ENCODE measurements at regions not wholly inside any gene's neighbourhood (a gene's known extent, or its start where the extent isn't known, plus 50 kb on each side); places are given as distances from the start of the nearest gene placed in this dataset.

DNA sequence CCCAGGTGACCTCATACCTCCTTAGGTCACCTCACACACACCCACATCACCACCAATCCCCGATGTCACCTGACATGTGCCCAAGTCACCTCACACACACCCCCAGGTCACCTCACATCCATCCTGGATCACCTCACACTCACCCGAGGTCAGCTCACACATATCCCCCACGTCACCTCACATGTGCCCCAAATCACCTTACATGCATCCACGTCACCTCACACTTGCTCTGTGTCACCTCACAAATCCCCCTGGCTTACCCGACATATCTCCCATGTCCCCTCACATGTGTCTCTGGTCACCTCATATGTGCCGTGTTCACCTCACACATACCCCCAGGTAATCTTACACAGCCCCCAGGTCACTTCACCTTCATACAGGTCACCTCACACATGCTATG, 864.6 kb downstream of the TMEM121 start (continued):
- TF ChIP-seq, protein P1, sequence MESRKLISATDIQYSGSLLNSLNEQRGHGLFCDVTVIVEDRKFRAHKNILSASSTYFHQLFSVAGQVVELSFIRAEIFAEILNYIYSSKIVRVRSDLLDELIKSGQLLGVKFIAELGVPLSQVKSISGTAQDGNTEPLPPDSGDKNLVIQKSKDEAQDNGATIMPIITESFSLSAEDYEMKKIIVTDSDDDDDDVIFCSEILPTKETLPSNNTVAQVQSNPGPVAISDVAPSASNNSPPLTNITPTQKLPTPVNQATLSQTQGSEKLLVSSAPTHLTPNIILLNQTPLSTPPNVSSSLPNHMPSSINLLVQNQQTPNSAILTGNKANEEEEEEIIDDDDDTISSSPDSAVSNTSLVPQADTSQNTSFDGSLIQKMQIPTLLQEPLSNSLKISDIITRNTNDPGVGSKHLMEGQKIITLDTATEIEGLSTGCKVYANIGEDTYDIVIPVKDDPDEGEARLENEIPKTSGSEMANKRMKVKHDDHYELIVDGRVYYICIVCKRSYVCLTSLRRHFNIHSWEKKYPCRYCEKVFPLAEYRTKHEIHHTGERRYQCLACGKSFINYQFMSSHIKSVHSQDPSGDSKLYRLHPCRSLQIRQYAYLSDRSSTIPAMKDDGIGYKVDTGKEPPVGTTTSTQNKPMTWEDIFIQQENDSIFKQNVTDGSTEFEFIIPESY (IDR thresholded peaks at IDR 0.05), result no peak
- TF ChIP-seq, protein P2, sequence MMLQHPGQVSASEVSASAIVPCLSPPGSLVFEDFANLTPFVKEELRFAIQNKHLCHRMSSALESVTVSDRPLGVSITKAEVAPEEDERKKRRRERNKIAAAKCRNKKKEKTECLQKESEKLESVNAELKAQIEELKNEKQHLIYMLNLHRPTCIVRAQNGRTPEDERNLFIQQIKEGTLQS (IDR thresholded peaks at IDR 0.05), result no peak

DNA sequence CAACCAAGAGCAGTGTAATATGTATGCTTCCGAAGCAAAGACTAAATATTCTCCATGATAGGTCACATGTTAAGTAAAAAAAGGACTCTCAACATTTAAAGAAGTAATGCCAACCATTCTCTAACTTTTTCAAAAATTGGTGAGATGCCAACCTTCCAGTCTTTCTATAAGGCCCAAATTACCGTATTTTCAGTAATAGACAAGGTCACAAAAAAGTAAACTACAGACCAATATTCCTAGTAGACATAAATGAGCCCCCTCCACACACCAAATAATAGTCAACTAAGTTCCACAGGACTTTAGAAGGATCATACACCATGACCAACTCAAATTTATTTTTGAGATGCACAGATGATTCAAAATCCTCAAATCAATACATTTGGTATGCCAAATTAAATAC, 867.4 kb downstream of the TMEM121 start:
- TF ChIP-seq FOXA1 (IDR thresholded peaks at IDR 0.05) (no peak), RAD21 (IDR thresholded peaks at IDR 0.05) (no peak), EGR1 (IDR thresholded peaks at IDR 0.05; ENCODE audit: low read depth in 2 of 2) (no peak), HNF4A (conservative IDR thresholded peaks at IDR 0.05) (no peak), HNF4G (IDR thresholded peaks at IDR 0.05) (no peak), SP1 (IDR thresholded peaks at IDR 0.05) (no peak)
- TF ChIP-seq, protein P3, sequence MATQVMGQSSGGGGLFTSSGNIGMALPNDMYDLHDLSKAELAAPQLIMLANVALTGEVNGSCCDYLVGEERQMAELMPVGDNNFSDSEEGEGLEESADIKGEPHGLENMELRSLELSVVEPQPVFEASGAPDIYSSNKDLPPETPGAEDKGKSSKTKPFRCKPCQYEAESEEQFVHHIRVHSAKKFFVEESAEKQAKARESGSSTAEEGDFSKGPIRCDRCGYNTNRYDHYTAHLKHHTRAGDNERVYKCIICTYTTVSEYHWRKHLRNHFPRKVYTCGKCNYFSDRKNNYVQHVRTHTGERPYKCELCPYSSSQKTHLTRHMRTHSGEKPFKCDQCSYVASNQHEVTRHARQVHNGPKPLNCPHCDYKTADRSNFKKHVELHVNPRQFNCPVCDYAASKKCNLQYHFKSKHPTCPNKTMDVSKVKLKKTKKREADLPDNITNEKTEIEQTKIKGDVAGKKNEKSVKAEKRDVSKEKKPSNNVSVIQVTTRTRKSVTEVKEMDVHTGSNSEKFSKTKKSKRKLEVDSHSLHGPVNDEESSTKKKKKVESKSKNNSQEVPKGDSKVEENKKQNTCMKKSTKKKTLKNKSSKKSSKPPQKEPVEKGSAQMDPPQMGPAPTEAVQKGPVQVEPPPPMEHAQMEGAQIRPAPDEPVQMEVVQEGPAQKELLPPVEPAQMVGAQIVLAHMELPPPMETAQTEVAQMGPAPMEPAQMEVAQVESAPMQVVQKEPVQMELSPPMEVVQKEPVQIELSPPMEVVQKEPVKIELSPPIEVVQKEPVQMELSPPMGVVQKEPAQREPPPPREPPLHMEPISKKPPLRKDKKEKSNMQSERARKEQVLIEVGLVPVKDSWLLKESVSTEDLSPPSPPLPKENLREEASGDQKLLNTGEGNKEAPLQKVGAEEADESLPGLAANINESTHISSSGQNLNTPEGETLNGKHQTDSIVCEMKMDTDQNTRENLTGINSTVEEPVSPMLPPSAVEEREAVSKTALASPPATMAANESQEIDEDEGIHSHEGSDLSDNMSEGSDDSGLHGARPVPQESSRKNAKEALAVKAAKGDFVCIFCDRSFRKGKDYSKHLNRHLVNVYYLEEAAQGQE (IDR thresholded peaks at IDR 0.05), result no peak
- Histone ChIP-seq H3K9ac (ENCODE audit: low read depth in 1 of 2, low read length in 2 of 2) (no peak overlapping the region), H3K36me3 (ENCODE audit: control insufficient read depth in 4 of 4, insufficient read depth in 3 of 4, low read depth in 1 of 4, low read length in 3 of 4) (no peaks in the 10 kb centered on the region), H3K27me3 (ENCODE audit: control insufficient read depth in 4 of 4, insufficient read depth in 4 of 4, low read length in 3 of 4) (peaks cover 0 to 9% (median under 1%) of the 10 kb centered on the region in 4 donors), H3K4me3 (ENCODE audit: low read depth in 1 of 3, low read length in 3 of 3) (no peak overlapping the region), H3K4me1 (ENCODE audit: control insufficient read depth in 4 of 4, insufficient read depth in 4 of 4, low read length in 3 of 4) (no peaks in the 10 kb centered on the region), H3K27ac (ENCODE audit: low read depth in 1 of 2, low read length in 2 of 2) (no peak overlapping the region), H3K9me3 (ENCODE audit: control insufficient read depth in 4 of 4, low read length in 3 of 4) (no peaks in the 10 kb centered on the region)
- no peak for DNase-seq (ENCODE audit: low spot score)
- 55% methylated on average over 2 of the region's 2 CpGs for WGBS

DNA sequence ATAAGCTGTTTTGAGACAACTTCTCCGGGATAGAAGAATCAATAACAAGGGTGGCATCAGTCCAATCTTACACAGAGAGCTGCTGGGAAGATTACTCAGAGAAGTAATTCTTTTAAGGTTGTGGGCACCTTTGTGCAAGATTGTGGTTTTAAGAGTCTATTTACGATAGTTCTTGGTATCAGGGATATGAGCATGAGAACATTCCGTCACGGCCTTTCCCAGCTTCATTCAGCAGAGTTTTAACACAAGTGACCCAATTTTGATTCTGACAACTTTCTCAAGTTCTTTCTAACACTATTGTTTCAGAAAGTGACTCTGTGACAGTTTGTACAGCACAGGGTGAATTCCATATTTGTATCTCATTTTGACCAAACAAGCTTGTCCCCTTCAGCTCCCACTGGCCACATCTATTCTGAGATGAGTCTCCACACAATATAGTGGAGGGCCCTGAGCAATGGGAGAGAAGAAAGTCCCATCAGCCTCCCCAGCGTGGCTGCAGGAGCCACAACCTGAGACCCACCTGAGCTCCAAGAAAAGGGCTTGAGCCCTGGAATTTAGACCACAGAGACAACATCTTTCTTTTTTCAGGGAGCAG, 869.2 kb downstream of the TMEM121 start:
- no peak overlapping the region for H3K4me3 ChIP-seq (ENCODE audit: low read depth in 1 of 3, low read length in 3 of 3)
- H3K36me3 ChIP-seq (ENCODE audit: control insufficient read depth in 4 of 4, insufficient read depth in 3 of 4, low read depth in 1 of 4, low read length in 3 of 4), result no peaks in the 10 kb centered on the region
- H3K9me3 ChIP-seq (ENCODE audit: control insufficient read depth in 4 of 4, low read length in 3 of 4), result no peaks in the 10 kb centered on the region
- DNase-seq (ENCODE audit: low spot score), result no peak
- WGBS, result 45% methylated on average over 5 of the region's 5 CpGs
- H3K9ac ChIP-seq (ENCODE audit: low read depth in 1 of 2, low read length in 2 of 2), result no peak overlapping the region
- peaks cover 0 to 6% (median under 1%) of the 10 kb centered on the region in 4 donors for H3K27me3 ChIP-seq (ENCODE audit: control insufficient read depth in 4 of 4, insufficient read depth in 4 of 4, low read length in 3 of 4)
- H3K4me1 ChIP-seq (ENCODE audit: control insufficient read depth in 4 of 4, insufficient read depth in 4 of 4, low read length in 3 of 4), result no peaks in the 10 kb centered on the region
- no peak overlapping the region for H3K27ac ChIP-seq (ENCODE audit: low read depth in 1 of 2, low read length in 2 of 2)
- TF ChIP-seq JUND (IDR thresholded peaks at IDR 0.05), result no peak
- TF ChIP-seq, protein P4, sequence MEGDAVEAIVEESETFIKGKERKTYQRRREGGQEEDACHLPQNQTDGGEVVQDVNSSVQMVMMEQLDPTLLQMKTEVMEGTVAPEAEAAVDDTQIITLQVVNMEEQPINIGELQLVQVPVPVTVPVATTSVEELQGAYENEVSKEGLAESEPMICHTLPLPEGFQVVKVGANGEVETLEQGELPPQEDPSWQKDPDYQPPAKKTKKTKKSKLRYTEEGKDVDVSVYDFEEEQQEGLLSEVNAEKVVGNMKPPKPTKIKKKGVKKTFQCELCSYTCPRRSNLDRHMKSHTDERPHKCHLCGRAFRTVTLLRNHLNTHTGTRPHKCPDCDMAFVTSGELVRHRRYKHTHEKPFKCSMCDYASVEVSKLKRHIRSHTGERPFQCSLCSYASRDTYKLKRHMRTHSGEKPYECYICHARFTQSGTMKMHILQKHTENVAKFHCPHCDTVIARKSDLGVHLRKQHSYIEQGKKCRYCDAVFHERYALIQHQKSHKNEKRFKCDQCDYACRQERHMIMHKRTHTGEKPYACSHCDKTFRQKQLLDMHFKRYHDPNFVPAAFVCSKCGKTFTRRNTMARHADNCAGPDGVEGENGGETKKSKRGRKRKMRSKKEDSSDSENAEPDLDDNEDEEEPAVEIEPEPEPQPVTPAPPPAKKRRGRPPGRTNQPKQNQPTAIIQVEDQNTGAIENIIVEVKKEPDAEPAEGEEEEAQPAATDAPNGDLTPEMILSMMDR (IDR thresholded peaks at IDR 0.05; ENCODE audit: low read depth, low read length, missing input control), result no peak
- TF ChIP-seq, protein P2 (IDR thresholded peaks at IDR 0.05), result no peak
- TF ChIP-seq FOXA2 (IDR thresholded peaks at IDR 0.05), result no peak
- no peak for TF ChIP-seq GABPA (IDR thresholded peaks at IDR 0.05 in 1 of 2, conservative IDR thresholded peaks at IDR 0.05 in 1 of 2)
- no peak for TF ChIP-seq YY1 (IDR thresholded peaks at IDR 0.05)
- TF ChIP-seq, protein P1 (IDR thresholded peaks at IDR 0.05), result no peak
- no peak for TF ChIP-seq EGR1 (IDR thresholded peaks at IDR 0.05; ENCODE audit: low read depth in 2 of 2)
- TF ChIP-seq, protein P3 (IDR thresholded peaks at IDR 0.05), result no peak
- TF ChIP-seq RAD21 (IDR thresholded peaks at IDR 0.05), result no peak
- no peak for TF ChIP-seq RXRA (IDR thresholded peaks at IDR 0.05)
- no peak for TF ChIP-seq TAF1 (conservative IDR thresholded peaks at IDR 0.05)
- no peak for TF ChIP-seq SP1 (IDR thresholded peaks at IDR 0.05)
